ENCODE measurements at regions not wholly inside any gene's neighbourhood (a gene's known extent, or its start where the extent isn't known, plus 50 kb on each side); places are given as distances from the start of the nearest gene placed in this dataset.

GRCh38 chr11:91241226-91241625 is 983.4 kb upstream of the FAT3 start:
- H3K4me3 ChIP-seq (ENCODE audit: insufficient read depth, low read depth, low read length), result no peak overlapping the region
- no peaks in the 10 kb centered on the region for H3K9me1 ChIP-seq (ENCODE audit: insufficient read depth, low read length)
- H3K27me3 ChIP-seq (ENCODE audit: control insufficient read depth, insufficient read depth, low read length), result no peaks in the 10 kb centered on the region
- no peaks in the 10 kb centered on the region for H3K9me3 ChIP-seq (ENCODE audit: control insufficient read depth, insufficient read depth, low read length)
- BruUV-seq (replicated peaks), result no TSS peak
- no peak overlapping the region for H2BK20ac ChIP-seq (ENCODE audit: low read depth, low read length)
- H3K36me3 ChIP-seq (ENCODE audit: control insufficient read depth, insufficient read depth, low read length), result no peaks in the 10 kb centered on the region
- in situ Hi-C loops (cut with MboI; ENCODE audit: low sequenced_read_pairs), result no loop called here
- H3K4ac ChIP-seq (ENCODE audit: low read depth, low read length), result no peak overlapping the region
- no peak overlapping the region for H3K27ac ChIP-seq (ENCODE audit: insufficient read depth, low read length)
- H3K18ac ChIP-seq (ENCODE audit: low read depth, low read length), result no peak overlapping the region
- no peak overlapping the region for H2BK5ac ChIP-seq (ENCODE audit: low read depth, low read length, poor library complexity, severe bottlenecking)
- DNase-seq, result no peak
- ATAC-seq (ENCODE audit: low read depth), result no peak
- no peak overlapping the region for H3K23ac ChIP-seq (ENCODE audit: low read depth, low read length)
- H2BK15ac ChIP-seq (ENCODE audit: low read depth, low read length), result no peak overlapping the region
- TF ChIP-seq CTCF (conservative IDR thresholded peaks at IDR 0.05; ENCODE audit: low read depth, low read length), result no peak
- no peak for TF ChIP-seq SMC3 (IDR thresholded peaks at IDR 0.05; ENCODE audit: low read depth, low read length)
- no peak for TF ChIP-seq CEBPB (IDR thresholded peaks at IDR 0.05; ENCODE audit: low read depth, low read length)
- no peak for TF ChIP-seq RFX5 (IDR thresholded peaks at IDR 0.05; ENCODE audit: low read depth, low read length)
- no peak for TF ChIP-seq MXI1 (IDR thresholded peaks at IDR 0.05; ENCODE audit: borderline replicate concordance, low read depth, low read length)
- no peak for TF ChIP-seq RAD21 (IDR thresholded peaks at IDR 0.05; ENCODE audit: low read length)
- TF ChIP-seq MAFK (IDR thresholded peaks at IDR 0.05; ENCODE audit: low read depth, low read length), result no peak
- no peak for TF ChIP-seq NFE2L2 (IDR thresholded peaks at IDR 0.05; ENCODE audit: low read depth, low read length)
- TF ChIP-seq USF2 (IDR thresholded peaks at IDR 0.05; ENCODE audit: low read depth, low read length), result no peak
- TF ChIP-seq POLR2A (IDR thresholded peaks at IDR 0.05; ENCODE audit: low read depth, low read length), result no peak
- TF ChIP-seq ELK1 (IDR thresholded peaks at IDR 0.05; ENCODE audit: borderline replicate concordance, low read depth, low read length), result no peak
- no peak for TF ChIP-seq CHD1 (IDR thresholded peaks at IDR 0.05; ENCODE audit: low read depth, low read length)
- TF ChIP-seq MAZ (IDR thresholded peaks at IDR 0.05; ENCODE audit: borderline replicate concordance, low read depth, low read length), result no peak
- TF ChIP-seq FOS (IDR thresholded peaks at IDR 0.05; ENCODE audit: low read depth, low read length), result no peak
- TF ChIP-seq RCOR1 (IDR thresholded peaks at IDR 0.05; ENCODE audit: insufficient replicate concordance, low read length), result no peak
- TF ChIP-seq BHLHE40 (IDR thresholded peaks at IDR 0.05; ENCODE audit: low read depth, low read length), result no peak
- H4K8ac ChIP-seq (ENCODE audit: low read depth in 2 of 2, low read length in 2 of 2), result no peak overlapping the region
- H3K79me1 ChIP-seq (ENCODE audit: low read depth in 1 of 2, low read length in 2 of 2), result no peaks in the 10 kb centered on the region
- no peak overlapping the region for H2AK5ac ChIP-seq (ENCODE audit: low read depth, low read length)
- no peak overlapping the region for H2BK120ac ChIP-seq (ENCODE audit: low read depth, low read length)
- H2AK9ac ChIP-seq (replicated peaks; ENCODE audit: low read depth, low read length, poor library complexity), result no peak overlapping the region
- dilution Hi-C loops (cut with HindIII; ENCODE audit: low sequenced_read_pairs, unreplicated experiment), result no loop called here
- H3K4me1 ChIP-seq (ENCODE audit: control insufficient read depth, insufficient read depth, low read length), result no peaks in the 10 kb centered on the region
- H4K20me1 ChIP-seq (ENCODE audit: insufficient read depth, low read length), result no peaks in the 10 kb centered on the region
- POLR2A ChIA-PET (ENCODE audit: unreplicated experiment), result no interaction called here
- no peak overlapping the region for H3K9ac ChIP-seq (ENCODE audit: low read depth, low read length)
- no peak overlapping the region for H3K56ac ChIP-seq (ENCODE audit: extremely low read depth, insufficient read depth, low read length)
- H3K4me2 ChIP-seq (ENCODE audit: low read depth, low read length), result no peak overlapping the region
- no peak overlapping the region for H4K5ac ChIP-seq (ENCODE audit: low read depth, low read length)
- intact Hi-C loops (cut with micrococcal nuclease), result no loop called here
- H3K14ac ChIP-seq (replicated peaks; ENCODE audit: low read depth, low read length), result no peak overlapping the region
- no CpG with 5 or more reads among the region's 3 CpGs for WGBS, 2 experiments (ENCODE audit: extremely low coverage in 2 of 2, insufficient read length in 1 of 2)
- H4K91ac ChIP-seq (ENCODE audit: insufficient read depth, low read depth, low read length), result no peak overlapping the region
- CTCF ChIA-PET, result no interaction called here
- H2AFZ ChIP-seq (replicated peaks; ENCODE audit: low read length, poor library complexity), result no peak overlapping the region

All from IMR-90 (cell line).